ENCODE measurements at regions not wholly inside any gene's neighbourhood (a gene's known extent, or its start where the extent isn't known, plus 50 kb on each side); places are given as distances from the start of the nearest gene placed in this dataset.
"Not testable (repeated sequence)": the region's sequence is repeated elsewhere in the genome, so short reads cannot be mapped to it uniquely, and the experiment has no call there.

DNA sequence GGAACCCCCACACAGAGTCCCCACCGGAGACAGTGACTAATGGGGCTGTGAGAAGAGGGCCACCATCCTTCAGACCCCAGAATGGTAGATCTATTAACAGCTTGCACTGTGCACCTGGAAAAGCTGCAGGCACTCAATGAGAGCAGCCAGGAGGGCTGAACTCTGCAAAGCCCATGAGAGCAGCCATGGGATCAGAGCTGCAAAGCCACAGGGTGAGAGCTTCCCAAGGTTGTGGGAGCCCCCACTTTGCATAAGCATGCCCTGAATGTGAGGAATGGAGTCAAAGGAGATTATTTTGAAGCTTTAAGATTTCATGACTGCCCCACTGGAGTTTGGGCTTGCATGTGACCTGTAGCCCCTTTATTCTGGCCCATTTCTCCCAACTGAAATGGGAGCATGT is 500.9 kb downstream of the GOLGA6L6 start:
- DNase-seq = not testable (repeated sequence)

DNA sequence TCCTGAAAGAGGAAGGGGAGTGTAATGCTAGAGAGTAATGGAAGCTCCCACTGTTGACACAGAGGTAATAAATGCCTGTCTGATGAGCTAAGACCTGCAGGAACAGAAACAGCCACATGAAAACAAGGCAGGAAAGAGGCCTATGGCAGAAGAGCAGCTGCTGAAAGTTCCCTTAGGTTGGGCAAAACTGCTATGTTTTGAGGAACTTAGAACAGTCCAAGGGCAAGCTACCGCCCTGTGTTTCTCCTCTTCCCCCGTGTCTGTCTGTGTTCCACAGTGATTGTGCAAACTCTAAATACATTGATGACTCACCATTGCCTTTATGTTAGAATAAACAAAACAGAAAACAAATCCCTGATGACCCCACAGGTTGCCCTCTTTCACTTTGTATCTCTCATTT is 516.6 kb downstream of the GOLGA6L6 start:
- CTCF ChIA-PET; BruUV-seq (replicated peaks); H3K4me3 Mint-ChIP-seq (ENCODE audit: unreplicated experiment); POLR2A ChIA-PET; H3K27me3 Mint-ChIP-seq (ENCODE audit: insufficient read depth, unreplicated experiment); H3K4me1 ChIP-seq; H3K9me3 Mint-ChIP-seq (ENCODE audit: unreplicated experiment); H3K36me3 Mint-ChIP-seq (ENCODE audit: insufficient read depth, unreplicated experiment); H3K27ac Mint-ChIP-seq (ENCODE audit: unreplicated experiment); H3K27me3 ChIP-seq (replicated peaks; ENCODE audit: control insufficient read depth, insufficient read depth, low read length); H3K4me3 ChIP-seq (ENCODE audit: low read depth, low read length); H3K36me3 ChIP-seq (ENCODE audit: control insufficient read depth, insufficient read depth, low read length); H3K9me3 ChIP-seq; DNase-seq; H3K4me1 Mint-ChIP-seq (ENCODE audit: low read depth, unreplicated experiment); intact Hi-C loops (cut with micrococcal nuclease; ENCODE audit: unreplicated experiment): not testable (repeated sequence)

More for the DNA sequence above, 500.9 kb downstream of the GOLGA6L6 start:
- H3K36me3 ChIP-seq (ENCODE audit: control insufficient read depth, insufficient read depth, low read length); H3K4me1 Mint-ChIP-seq (ENCODE audit: low read depth, unreplicated experiment); H3K27ac Mint-ChIP-seq (ENCODE audit: unreplicated experiment); H3K27me3 ChIP-seq (replicated peaks; ENCODE audit: control insufficient read depth, insufficient read depth, low read length); H3K4me3 Mint-ChIP-seq (ENCODE audit: unreplicated experiment); H3K27me3 Mint-ChIP-seq (ENCODE audit: insufficient read depth, unreplicated experiment); intact Hi-C loops (cut with micrococcal nuclease; ENCODE audit: unreplicated experiment); H3K36me3 Mint-ChIP-seq (ENCODE audit: insufficient read depth, unreplicated experiment); H3K9me3 ChIP-seq; POLR2A ChIA-PET; CTCF ChIA-PET; BruUV-seq (replicated peaks); H3K4me1 ChIP-seq; H3K4me3 ChIP-seq (ENCODE audit: low read depth, low read length): not testable (repeated sequence)
- peaks cover 16% of the 10 kb centered on the region for H3K9me3 Mint-ChIP-seq (ENCODE audit: unreplicated experiment)

DNA sequence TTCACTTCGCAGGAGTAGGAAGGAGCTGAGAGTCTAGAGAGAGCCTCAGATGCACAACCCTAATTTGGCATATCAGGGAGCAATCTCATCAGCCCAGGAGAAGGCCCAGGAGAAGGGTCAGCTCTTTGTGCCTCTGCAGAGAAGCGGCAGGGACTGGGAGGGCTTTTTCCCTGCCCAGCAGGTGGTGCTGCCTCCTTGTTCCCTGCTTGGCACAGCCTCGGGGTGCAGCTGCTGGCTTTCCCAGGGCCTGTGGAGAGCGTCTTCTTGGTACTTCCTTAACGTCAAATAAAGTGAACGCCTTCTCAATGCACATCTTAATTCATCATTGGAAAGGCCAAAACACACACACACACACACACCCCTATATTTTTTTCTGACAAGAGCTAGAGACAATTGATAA is 519.3 kb downstream of the GOLGA6L6 start:
- H3K4me1 ChIP-seq; BruUV-seq (replicated peaks); H3K27me3 Mint-ChIP-seq (ENCODE audit: insufficient read depth, unreplicated experiment); H3K4me1 Mint-ChIP-seq (ENCODE audit: low read depth, unreplicated experiment); H3K9me3 Mint-ChIP-seq (ENCODE audit: unreplicated experiment); POLR2A ChIA-PET; intact Hi-C loops (cut with micrococcal nuclease; ENCODE audit: unreplicated experiment); H3K4me3 Mint-ChIP-seq (ENCODE audit: unreplicated experiment); H3K36me3 Mint-ChIP-seq (ENCODE audit: insufficient read depth, unreplicated experiment); H3K4me3 ChIP-seq (ENCODE audit: low read depth, low read length); CTCF ChIA-PET; H3K27me3 ChIP-seq (replicated peaks; ENCODE audit: control insufficient read depth, insufficient read depth, low read length); DNase-seq; H3K27ac Mint-ChIP-seq (ENCODE audit: unreplicated experiment); H3K9me3 ChIP-seq; H3K36me3 ChIP-seq (ENCODE audit: control insufficient read depth, insufficient read depth, low read length): not testable (repeated sequence)

DNA sequence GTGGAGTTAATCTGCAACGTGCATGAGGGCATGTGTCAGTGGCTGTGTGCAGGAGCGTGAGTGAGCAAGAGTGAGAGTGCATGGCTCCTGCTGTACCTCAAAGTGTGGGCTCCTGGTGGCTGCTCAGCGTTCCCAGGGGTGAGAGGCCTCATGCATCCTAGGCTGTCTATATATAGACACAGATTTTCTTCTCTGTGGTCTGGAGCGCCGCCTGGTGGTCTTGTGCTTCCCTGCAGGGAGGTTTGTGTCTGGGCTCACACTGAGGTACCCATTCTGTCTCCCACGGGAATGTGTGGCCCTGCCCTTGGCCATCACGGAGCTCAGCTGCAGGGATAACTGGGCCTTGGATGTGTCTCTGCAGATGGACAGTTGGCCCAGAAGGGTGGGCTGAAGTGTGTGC is 520.2 kb downstream of the GOLGA6L6 start:
- H3K27me3 Mint-ChIP-seq (ENCODE audit: insufficient read depth, unreplicated experiment); H3K27me3 ChIP-seq (replicated peaks; ENCODE audit: control insufficient read depth, insufficient read depth, low read length); H3K4me1 ChIP-seq; DNase-seq; H3K27ac Mint-ChIP-seq (ENCODE audit: unreplicated experiment); intact Hi-C loops (cut with micrococcal nuclease; ENCODE audit: unreplicated experiment); H3K4me3 Mint-ChIP-seq (ENCODE audit: unreplicated experiment); H3K4me3 ChIP-seq (ENCODE audit: low read depth, low read length); H3K9me3 ChIP-seq; H3K9me3 Mint-ChIP-seq (ENCODE audit: unreplicated experiment); BruUV-seq (replicated peaks); CTCF ChIA-PET; H3K4me1 Mint-ChIP-seq (ENCODE audit: low read depth, unreplicated experiment); POLR2A ChIA-PET; H3K36me3 Mint-ChIP-seq (ENCODE audit: insufficient read depth, unreplicated experiment); H3K36me3 ChIP-seq (ENCODE audit: control insufficient read depth, insufficient read depth, low read length): not testable (repeated sequence)

DNA sequence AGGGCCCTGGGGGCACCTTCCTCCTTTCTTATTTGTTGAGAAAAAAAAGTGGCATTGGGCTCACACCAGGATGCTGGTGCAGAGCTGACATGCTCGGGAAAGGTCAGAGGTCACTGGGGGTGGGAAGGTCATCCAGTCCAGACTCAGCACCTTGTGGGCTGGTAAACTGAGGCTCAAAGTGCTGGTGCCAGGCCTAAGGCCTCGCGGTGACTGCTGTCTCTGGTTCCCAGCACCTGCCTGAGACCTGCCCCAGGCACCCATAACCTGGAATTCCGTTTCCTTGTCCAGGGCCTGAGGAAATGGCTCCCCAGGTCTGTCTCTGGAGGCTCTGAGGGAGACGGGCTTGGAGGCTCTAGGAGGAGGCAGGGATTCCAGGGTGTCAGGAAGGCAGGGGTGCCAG is 521.0 kb downstream of the GOLGA6L6 start:
- CTCF ChIA-PET; H3K4me1 Mint-ChIP-seq (ENCODE audit: low read depth, unreplicated experiment); intact Hi-C loops (cut with micrococcal nuclease; ENCODE audit: unreplicated experiment); H3K27ac Mint-ChIP-seq (ENCODE audit: unreplicated experiment); DNase-seq; H3K9me3 Mint-ChIP-seq (ENCODE audit: unreplicated experiment); POLR2A ChIA-PET; H3K36me3 ChIP-seq (ENCODE audit: control insufficient read depth, insufficient read depth, low read length); H3K27me3 ChIP-seq (replicated peaks; ENCODE audit: control insufficient read depth, insufficient read depth, low read length); H3K4me3 ChIP-seq (ENCODE audit: low read depth, low read length); H3K4me1 ChIP-seq; H3K9me3 ChIP-seq; H3K4me3 Mint-ChIP-seq (ENCODE audit: unreplicated experiment); BruUV-seq (replicated peaks); H3K36me3 Mint-ChIP-seq (ENCODE audit: insufficient read depth, unreplicated experiment); H3K27me3 Mint-ChIP-seq (ENCODE audit: insufficient read depth, unreplicated experiment): not testable (repeated sequence)

DNA sequence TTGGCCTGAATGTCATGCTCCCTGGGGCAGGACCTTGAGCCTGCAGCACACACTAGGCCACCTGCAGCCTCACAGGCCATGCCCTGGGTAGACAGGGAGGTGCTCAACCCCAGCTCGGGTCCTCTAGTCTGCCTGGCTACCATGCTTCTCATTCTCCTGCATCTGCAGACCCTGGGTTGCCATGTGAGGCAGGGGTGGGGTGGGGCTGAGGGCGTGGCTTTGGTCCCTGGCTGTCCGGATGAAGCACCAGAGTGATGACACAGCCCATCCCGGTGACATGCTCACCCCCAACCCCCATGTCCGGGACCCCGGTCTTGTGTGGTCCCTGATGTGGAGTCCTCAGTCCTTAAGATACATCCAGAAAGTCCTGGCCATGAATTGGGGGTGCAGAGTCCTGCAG is 521.8 kb downstream of the GOLGA6L6 start:
- H3K27me3 ChIP-seq (replicated peaks; ENCODE audit: control insufficient read depth, insufficient read depth, low read length); H3K4me1 ChIP-seq; H3K4me3 Mint-ChIP-seq (ENCODE audit: unreplicated experiment); H3K4me3 ChIP-seq (ENCODE audit: low read depth, low read length); H3K4me1 Mint-ChIP-seq (ENCODE audit: low read depth, unreplicated experiment); H3K36me3 Mint-ChIP-seq (ENCODE audit: insufficient read depth, unreplicated experiment); H3K9me3 Mint-ChIP-seq (ENCODE audit: unreplicated experiment); H3K27ac Mint-ChIP-seq (ENCODE audit: unreplicated experiment); BruUV-seq (replicated peaks); POLR2A ChIA-PET; H3K9me3 ChIP-seq; H3K36me3 ChIP-seq (ENCODE audit: control insufficient read depth, insufficient read depth, low read length); H3K27me3 Mint-ChIP-seq (ENCODE audit: insufficient read depth, unreplicated experiment); intact Hi-C loops (cut with micrococcal nuclease; ENCODE audit: unreplicated experiment); CTCF ChIA-PET: not testable (repeated sequence)
- peak in 1 of 2 experiments; percentile 47 for DNase-seq

DNA sequence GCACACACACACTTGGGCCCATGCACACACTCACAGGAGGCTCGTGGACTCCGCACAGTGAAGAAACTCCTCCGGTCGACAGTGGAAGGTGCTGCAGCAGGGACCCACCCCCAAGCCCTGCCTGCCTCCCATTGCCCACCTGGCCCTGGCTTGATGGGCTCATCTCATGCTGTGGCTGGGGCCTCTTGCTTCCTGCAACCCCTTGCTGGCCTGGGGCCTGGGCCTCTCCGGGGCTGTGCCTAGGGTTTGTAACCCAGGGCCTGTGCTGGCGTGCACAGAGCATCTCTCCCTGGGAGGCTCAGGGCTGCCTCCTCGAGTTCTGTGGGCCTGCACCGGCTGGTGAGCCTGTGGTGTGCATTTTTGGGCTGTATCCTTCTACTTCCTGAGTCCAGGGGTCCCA is 524.0 kb downstream of the GOLGA6L6 start:
- POLR2A ChIA-PET; H3K36me3 Mint-ChIP-seq (ENCODE audit: insufficient read depth, unreplicated experiment); H3K4me1 Mint-ChIP-seq (ENCODE audit: low read depth, unreplicated experiment); H3K27ac Mint-ChIP-seq (ENCODE audit: unreplicated experiment); BruUV-seq (replicated peaks); H3K9me3 Mint-ChIP-seq (ENCODE audit: unreplicated experiment); intact Hi-C loops (cut with micrococcal nuclease; ENCODE audit: unreplicated experiment); H3K27me3 Mint-ChIP-seq (ENCODE audit: insufficient read depth, unreplicated experiment); H3K36me3 ChIP-seq (ENCODE audit: control insufficient read depth, insufficient read depth, low read length); H3K9me3 ChIP-seq; H3K27me3 ChIP-seq (replicated peaks; ENCODE audit: control insufficient read depth, insufficient read depth, low read length); DNase-seq; H3K4me3 Mint-ChIP-seq (ENCODE audit: unreplicated experiment); H3K4me1 ChIP-seq; H3K4me3 ChIP-seq (ENCODE audit: low read depth, low read length); CTCF ChIA-PET: not testable (repeated sequence)
